DMS114 treated with DMSO at 0.1 percent for 48 hours (cell line): ENCODE measurements at regions not wholly inside any gene's neighbourhood (a gene's known extent, or its start where the extent isn't known, plus 50 kb on each side); places are given as distances from the start of the nearest gene placed in this dataset.

Experiments used
- DNase-seq: peaks from one replicate; lab custom pipeline; 2025; ENCODE audit not compliant: unreplicated experiment; lab: John Stamatoyannopoulos, UW

- no peak for DNase-seq
These were observed 60.1 kb upstream of the DUSP10 start for GRCh38 chr1:221801773-221802516.

DNA sequence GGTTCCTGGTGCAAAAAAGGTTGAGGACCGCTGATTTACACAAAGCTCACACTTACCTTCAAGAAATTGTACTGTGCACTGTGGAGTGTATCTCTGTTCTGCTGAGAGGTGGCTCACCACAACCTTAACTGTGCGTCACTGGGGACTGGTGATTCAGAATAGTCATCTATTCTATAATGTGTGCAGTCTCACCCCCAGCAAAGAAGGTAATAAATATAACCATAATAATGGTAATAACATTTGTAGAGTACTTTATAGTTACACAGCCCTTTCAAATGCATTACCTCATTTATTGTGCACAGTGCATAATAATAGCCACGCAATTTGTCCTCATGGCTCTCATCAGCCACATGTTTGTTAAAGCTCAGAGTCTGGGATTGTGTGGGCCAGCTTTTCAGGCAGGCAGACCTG, 59.4 kb upstream of the DUSP10 start:
- DNase-seq = no peak

DNA sequence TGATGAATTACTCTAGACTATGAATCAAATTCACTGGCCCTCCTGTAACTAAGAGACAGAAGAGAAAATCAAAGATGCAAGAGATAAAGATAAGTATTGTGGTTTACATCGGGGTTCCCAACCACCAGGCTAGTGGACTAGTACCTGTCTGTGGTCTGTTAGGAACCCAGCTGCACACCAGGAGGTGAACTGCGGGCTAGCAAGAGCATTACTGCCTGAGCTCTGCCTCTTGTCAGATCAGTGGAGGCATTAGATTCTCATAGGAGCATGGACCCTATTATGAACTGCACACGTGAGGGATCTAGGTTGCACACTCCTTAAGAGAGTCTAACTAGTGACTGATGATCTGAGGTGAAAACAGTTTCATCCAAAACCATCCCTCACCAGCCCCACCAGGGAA, 58.9 kb upstream of the DUSP10 start:
- no peak for DNase-seq

DNA sequence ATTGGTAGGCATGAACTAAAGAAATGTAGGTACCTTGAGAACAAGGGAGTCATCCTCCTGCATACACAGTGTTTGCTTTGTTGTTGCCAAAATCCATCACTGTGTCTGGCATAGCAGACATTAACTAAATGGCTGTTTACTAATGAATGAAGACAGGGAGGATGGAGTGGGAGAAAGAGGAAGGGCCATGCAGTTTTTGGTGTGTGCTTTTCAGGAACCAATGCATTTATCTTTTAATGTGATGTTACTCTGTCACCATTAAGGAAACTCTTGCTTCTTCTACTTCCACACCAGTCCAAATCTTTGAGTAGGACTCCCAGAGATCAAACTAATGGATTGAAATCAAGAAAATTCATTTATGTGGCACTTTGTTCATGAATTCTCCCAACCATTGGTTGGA, 55.6 kb upstream of the DUSP10 start:
- DNase-seq = no peak

GRCh38 chr1:221796700-221797099, 54.8 kb upstream of the DUSP10 start:
- DNase-seq = no peak

- no peak for DNase-seq
These were observed 53.5 kb upstream of the DUSP10 start for GRCh38 chr1:221795380-221795779.

DNA sequence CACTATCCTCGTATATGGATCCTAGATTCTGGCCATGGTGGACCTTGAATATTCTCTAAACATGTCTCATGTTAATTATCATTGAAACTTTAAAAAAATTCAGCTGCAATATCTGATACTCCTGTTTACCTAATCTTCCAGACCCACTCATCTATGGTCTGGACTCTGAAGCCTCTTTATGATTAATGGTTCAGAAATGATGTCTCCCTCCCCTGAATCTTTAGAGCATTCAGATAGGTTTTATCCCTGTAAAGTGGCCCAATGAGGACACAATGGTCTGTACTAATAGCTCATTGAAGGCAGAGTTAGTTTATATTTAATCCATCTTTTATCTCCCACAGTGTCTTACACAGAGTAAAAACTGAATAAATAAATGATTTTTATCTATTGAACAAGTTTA, 53.0 kb upstream of the DUSP10 start:
- no peak for DNase-seq

GRCh38 chr1:221794079-221794670, 52.3 kb upstream of the DUSP10 start:
- DNase-seq = no peak

DNA sequence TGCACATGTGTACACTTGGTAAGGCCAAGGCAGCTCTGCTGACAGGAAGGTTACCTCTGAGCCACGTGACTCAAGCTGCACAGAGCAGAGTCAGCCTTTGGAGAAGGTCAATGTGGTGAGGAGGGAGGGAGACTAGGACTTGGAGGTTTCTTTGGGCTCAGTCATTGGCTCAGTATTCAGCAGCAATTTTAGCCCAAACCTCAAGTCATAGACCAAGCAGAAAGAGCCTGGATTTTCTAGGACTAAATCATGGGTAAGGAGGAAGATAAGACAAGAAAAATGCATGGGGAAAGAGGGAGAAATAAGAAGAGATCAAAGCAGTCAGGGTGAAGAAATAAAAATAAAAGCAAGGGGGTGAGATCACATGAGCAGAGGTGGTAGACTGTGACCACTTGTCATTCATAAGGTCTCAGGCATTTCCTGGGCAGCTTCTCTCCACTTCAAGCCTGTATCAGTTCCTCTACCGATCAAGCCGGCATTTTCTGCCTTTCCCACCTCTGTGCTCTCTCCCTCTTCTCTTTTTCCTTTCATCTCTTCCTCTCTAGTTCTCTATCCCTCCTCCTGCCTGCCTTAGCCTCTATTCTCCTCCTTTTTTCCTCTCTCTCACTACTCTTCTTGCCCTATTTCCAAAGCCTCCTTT, 51.7 kb upstream of the DUSP10 start:
- no peak for DNase-seq

DNA sequence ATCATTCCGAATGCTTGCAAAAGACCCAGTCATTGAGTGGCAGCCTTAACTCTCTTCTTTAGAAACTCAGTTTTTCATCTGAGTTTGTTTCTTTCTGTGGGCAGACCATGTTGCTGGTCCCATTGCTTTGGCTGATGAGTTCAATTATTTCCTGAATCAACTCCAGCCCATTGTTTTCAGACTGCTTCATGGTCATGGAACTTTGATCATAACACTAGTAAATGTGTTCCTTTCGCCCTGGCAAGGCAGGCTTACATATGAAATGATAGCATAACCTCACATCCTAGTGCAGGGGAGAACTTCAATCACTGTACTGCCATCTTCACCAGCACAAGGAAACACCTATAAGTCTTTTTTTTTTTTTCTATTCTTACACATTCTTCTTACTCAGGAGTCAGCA, 50.0 kb upstream of the DUSP10 start:
- DNase-seq = no peak
